Transverse colon (tissue), 4 donors: ENCODE measurements at regions not wholly inside any gene's neighbourhood (a gene's known extent, or its start where the extent isn't known, plus 50 kb on each side); places are given as distances from the start of the nearest gene placed in this dataset.

ENCODE experiments used
- DNase-seq: peaks from one replicate; pipeline ENCODE4 v3.0.0-alpha.2; 2019
- H3K27ac ChIP-seq, 4 donors: fragments of 200-600 bp; sonication (generic); 2 replicates each; pipeline ENCODE4 v1.5.1; 2016 to 2018; ENCODE audit warnings: inconsistent platforms in 4 of 4
- H3K27me3 ChIP-seq: fragments of 200-600 bp; sonication (generic); 2 replicates; pipeline ENCODE4 v1.5.1; 2017; ENCODE audit warnings: inconsistent platforms
- H3K36me3 ChIP-seq, 4 donors: fragments of 200-600 bp; sonication (generic); 2 replicates each; pipeline ENCODE4 v1.5.1; 2017 to 2019; ENCODE audit warnings: inconsistent platforms in 4 of 4
- H3K4me1 ChIP-seq, 4 donors: fragments of 200-600 bp; sonication (generic); 2 replicates each; pipeline ENCODE4 v1.5.1; 2017 to 2020; ENCODE audit warnings: inconsistent platforms in 4 of 4
- H3K4me3 ChIP-seq, 4 donors: fragments of 200-600 bp; sonication (generic); 1 replicate in 1 of 4; 2 replicates in 3 of 4; pipeline versions ENCODE4 v1.5.1 to v1.6.1; 2017 to 2019; ENCODE audit warnings: inconsistent platforms in 4 of 4
- H3K9me3 ChIP-seq, 2 donors: fragments of 200-600 bp; sonication (generic); 2 replicates each; pipeline ENCODE4 v1.5.1; 2017 to 2019; ENCODE audit warnings: inconsistent platforms in 2 of 2
- CTCF ChIP-seq, 5 experiments: fragments of 200-600 bp in 3 of 5; fragments of 450-650 bp in 2 of 5; sonication (generic) in 3 of 5; IDR thresholded peaks; 1 replicate in 2 of 5; 2 replicates in 3 of 5; pipeline ENCODE4 v1.5.1; 2016 to 2017; ENCODE audit warnings: antibody characterized with exemption in 5 of 5, inconsistent platforms in 3 of 5, mild to moderate bottlenecking in 2 of 5, moderate library complexity in 1 of 5
- EP300 ChIP-seq: sonication (generic); formaldehyde crosslinking; IDR thresholded peaks from one replicate; pipeline ENCODE4 v1.6.1; 2017; ENCODE audit warnings: antibody characterized with exemption, low read depth
- POLR2A ChIP-seq: fragments of 450-650 bp; IDR thresholded peaks from one replicate; pipeline ENCODE4 v1.6.1; 2016; ENCODE audit warnings: antibody characterized with exemption, mild to moderate bottlenecking, moderate library complexity
- POLR2AphosphoS5 ChIP-seq, 3 donors: sonication (generic); formaldehyde crosslinking; IDR thresholded peaks; one replicate each; pipeline ENCODE4 v1.6.1; 2016; ENCODE audit warnings: antibody characterized with exemption in 3 of 3
- WGBS, 2 donors: methylation state at CpG; one replicate each; pipeline ENCODE4 v1.1.5; 2018; ENCODE audit warnings: low coverage in 1 of 2; 5-methylcytosine and 5-hydroxymethylcytosine counted together
- in situ Hi-C, 4 donors: fragments of 200-750 bp; cut with MboI; loops; one replicate each; pipeline versions ENCODE4 v1.15.0 to v1.15.1; 2017; ENCODE audit warnings: low sequenced_read_pairs in 3 of 4, low pct_ligation_motif_present in 1 of 4, low pct_unique_long_range_greater_than_20kb in 1 of 4
- intact Hi-C: fragments of 100-400 bp; cut with DNase I; formaldehyde crosslinking; loops from one replicate; pipeline ENCODE4 v1.15.1; 2023; ENCODE audit warnings: low total_unique reads

GRCh38 chr17:79415909-79416308 is 194.9 kb downstream of the RBFOX3 start:
- peaks cover 0 to 12% (median 5%) of the 10 kb centered on the region in 4 donors for H3K4me1 ChIP-seq
- H3K27ac ChIP-seq: no peak overlapping the region
- no peak for DNase-seq
- no peak for TF ChIP-seq EP300
- TF ChIP-seq POLR2A: no peak
- no peak for TF ChIP-seq CTCF (IDR thresholded peaks at IDR 0.05)
- TF ChIP-seq POLR2AphosphoS5 (IDR thresholded peaks at IDR 0.05): no peak
- no peaks in the 10 kb centered on the region for H3K36me3 ChIP-seq
- 65% methylated on average over 7 of the region's 9 CpGs; no CpG with 5 or more reads in 1 of the 2 donors for WGBS, 2 donors
- in situ Hi-C loops: no loop called here
- H3K9me3 ChIP-seq: no peaks in the 10 kb centered on the region
- intact Hi-C loops: loop anchor here (10.0 kb wide), 1 partner anchor 189 kb away; no protein-coding TSS in a partner anchor
- peaks cover 9% of the 10 kb centered on the region for H3K27me3 ChIP-seq
- no peak overlapping the region for H3K4me3 ChIP-seq

- no peaks in the 10 kb centered on the region for H3K36me3 ChIP-seq
- no peak for DNase-seq
- in situ Hi-C loops (no loop called here), intact Hi-C loops (loop anchor here (10.0 kb wide), 1 partner anchor 189 kb away; no protein-coding TSS in a partner anchor)
- peaks cover 9% of the 10 kb centered on the region for H3K27me3 ChIP-seq
- peaks cover 0 to 10% (median 4%) of the 10 kb centered on the region in 4 donors for H3K4me1 ChIP-seq
- TF ChIP-seq EP300 (no peak), POLR2AphosphoS5 (IDR thresholded peaks at IDR 0.05) (no peak), POLR2A (no peak), CTCF (IDR thresholded peaks at IDR 0.05) (no peak)
- 30% methylated on average over 12 of the region's 13 CpGs; no CpG with 5 or more reads in 1 of the 2 donors for WGBS, 2 donors
- H3K4me3 ChIP-seq: no peak overlapping the region
- H3K27ac ChIP-seq: no peak overlapping the region
- no peaks in the 10 kb centered on the region for H3K9me3 ChIP-seq
These were observed 195.5 kb downstream of the RBFOX3 start for GRCh38 chr17:79415365-79415764.

GRCh38 chr17:79414793-79415211 is 196.0 kb downstream of the RBFOX3 start:
- in situ Hi-C loops (no loop called here), intact Hi-C loops (loop anchor here (10.0 kb wide), 1 partner anchor 190 kb away; no protein-coding TSS in a partner anchor)
- H3K4me3 ChIP-seq: no peak overlapping the region
- DNase-seq: no peak
- H3K9me3 ChIP-seq: no peaks in the 10 kb centered on the region
- peaks cover 0 to 7% (median 3%) of the 10 kb centered on the region in 4 donors for H3K4me1 ChIP-seq
- 60% methylated on average over 15 of the region's 16 CpGs; no CpG with 5 or more reads in 1 of the 2 donors for whole genome bisulfite sequencing, 2 donors
- no peak overlapping the region for H3K27ac ChIP-seq
- TF ChIP-seq EP300 (no peak), POLR2A (no peak), POLR2AphosphoS5 (IDR thresholded peaks at IDR 0.05) (no peak), CTCF (IDR thresholded peaks at IDR 0.05) (no peak)
- no peaks in the 10 kb centered on the region for H3K36me3 ChIP-seq
- peaks cover 9% of the 10 kb centered on the region for H3K27me3 ChIP-seq

- Histone ChIP-seq H3K9me3 (no peaks in the 10 kb centered on the region), H3K36me3 (no peaks in the 10 kb centered on the region), H3K4me3 (no peak overlapping the region), H3K27me3 (peaks cover 9% of the 10 kb centered on the region), H3K4me1 (peaks cover 0 to 7% (median 3%) of the 10 kb centered on the region in 4 donors), H3K27ac (no peak overlapping the region)
- 48 to 73% methylated on average over 9 to 21 of the region's 21 CpGs for WGBS, 2 donors
- DNase-seq: no peak
- in situ Hi-C loops (no loop called here), intact Hi-C loops (loop anchor here (10.0 kb wide), 1 partner anchor 191 kb away; no protein-coding TSS in a partner anchor)
- no peak for TF ChIP-seq CTCF (IDR thresholded peaks at IDR 0.05)
- TF ChIP-seq EP300: no peak
- TF ChIP-seq POLR2AphosphoS5 (IDR thresholded peaks at IDR 0.05): no peak
- no peak for TF ChIP-seq POLR2A
These were observed 196.6 kb downstream of the RBFOX3 start for GRCh38 chr17:79414063-79414792.
